Ishikawa (cell line): ENCODE measurements at regions not wholly inside any gene's neighbourhood (a gene's known extent, or its start where the extent isn't known, plus 50 kb on each side); places are given as distances from the start of the nearest gene placed in this dataset.

Source experiments
- EP300 ChIP-seq: IDR thresholded peaks from 2 replicates; pipeline ENCODE4 v1.6.1; 2012; ENCODE audit warnings: borderline replicate concordance
- FOXM1 ChIP-seq: IDR thresholded peaks from 2 replicates; pipeline ENCODE4 v1.6.1; 2012; ENCODE audit warnings: low read depth, borderline replicate concordance
- NFIC ChIP-seq: IDR thresholded peaks from 2 replicates; pipeline ENCODE4 v1.6.1; 2012
- TAF1 ChIP-seq: IDR thresholded peaks from 2 replicates; pipeline ENCODE4 v1.6.1; 2012; ENCODE audit warnings: low read depth, mild to moderate bottlenecking
- TCF12 ChIP-seq: IDR thresholded peaks from 2 replicates; pipeline ENCODE4 v1.6.1; 2012; ENCODE audit warnings: low read depth
- TF ChIP-seq, protein P1 (sequence below): IDR thresholded peaks from 2 replicates; pipeline ENCODE4 v1.6.1; 2012; ENCODE audit warnings: low read depth, mild to moderate bottlenecking
- TF ChIP-seq, protein P2 (sequence below): IDR thresholded peaks from 2 replicates; pipeline ENCODE4 v1.6.1; 2012

DNA sequence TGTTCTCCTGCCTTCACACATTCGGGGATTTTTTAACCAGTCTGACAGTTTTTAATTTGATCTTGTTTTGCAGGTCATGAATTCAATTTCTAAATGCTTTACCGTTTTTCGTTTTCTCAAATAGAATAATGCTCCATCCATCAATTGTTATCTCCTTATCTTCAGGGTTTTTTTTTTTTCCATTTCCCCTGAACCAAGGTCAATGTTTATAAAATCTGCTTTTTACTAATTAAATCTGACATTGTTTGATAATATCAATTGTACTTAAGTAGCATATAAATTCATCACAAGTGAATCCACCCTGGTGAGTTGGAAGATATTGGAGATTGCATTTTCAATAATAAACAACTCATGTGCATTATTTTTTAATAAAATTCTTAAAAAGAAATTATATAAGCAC, 2004.6 kb upstream of the WWC1 start:
- no peak for TF ChIP-seq FOXM1
- TF ChIP-seq EP300, result no peak
- no peak for TF ChIP-seq TAF1
- TF ChIP-seq, protein P1, sequence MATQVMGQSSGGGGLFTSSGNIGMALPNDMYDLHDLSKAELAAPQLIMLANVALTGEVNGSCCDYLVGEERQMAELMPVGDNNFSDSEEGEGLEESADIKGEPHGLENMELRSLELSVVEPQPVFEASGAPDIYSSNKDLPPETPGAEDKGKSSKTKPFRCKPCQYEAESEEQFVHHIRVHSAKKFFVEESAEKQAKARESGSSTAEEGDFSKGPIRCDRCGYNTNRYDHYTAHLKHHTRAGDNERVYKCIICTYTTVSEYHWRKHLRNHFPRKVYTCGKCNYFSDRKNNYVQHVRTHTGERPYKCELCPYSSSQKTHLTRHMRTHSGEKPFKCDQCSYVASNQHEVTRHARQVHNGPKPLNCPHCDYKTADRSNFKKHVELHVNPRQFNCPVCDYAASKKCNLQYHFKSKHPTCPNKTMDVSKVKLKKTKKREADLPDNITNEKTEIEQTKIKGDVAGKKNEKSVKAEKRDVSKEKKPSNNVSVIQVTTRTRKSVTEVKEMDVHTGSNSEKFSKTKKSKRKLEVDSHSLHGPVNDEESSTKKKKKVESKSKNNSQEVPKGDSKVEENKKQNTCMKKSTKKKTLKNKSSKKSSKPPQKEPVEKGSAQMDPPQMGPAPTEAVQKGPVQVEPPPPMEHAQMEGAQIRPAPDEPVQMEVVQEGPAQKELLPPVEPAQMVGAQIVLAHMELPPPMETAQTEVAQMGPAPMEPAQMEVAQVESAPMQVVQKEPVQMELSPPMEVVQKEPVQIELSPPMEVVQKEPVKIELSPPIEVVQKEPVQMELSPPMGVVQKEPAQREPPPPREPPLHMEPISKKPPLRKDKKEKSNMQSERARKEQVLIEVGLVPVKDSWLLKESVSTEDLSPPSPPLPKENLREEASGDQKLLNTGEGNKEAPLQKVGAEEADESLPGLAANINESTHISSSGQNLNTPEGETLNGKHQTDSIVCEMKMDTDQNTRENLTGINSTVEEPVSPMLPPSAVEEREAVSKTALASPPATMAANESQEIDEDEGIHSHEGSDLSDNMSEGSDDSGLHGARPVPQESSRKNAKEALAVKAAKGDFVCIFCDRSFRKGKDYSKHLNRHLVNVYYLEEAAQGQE, result no peak
- TF ChIP-seq TCF12, result no peak
- TF ChIP-seq, protein P2, sequence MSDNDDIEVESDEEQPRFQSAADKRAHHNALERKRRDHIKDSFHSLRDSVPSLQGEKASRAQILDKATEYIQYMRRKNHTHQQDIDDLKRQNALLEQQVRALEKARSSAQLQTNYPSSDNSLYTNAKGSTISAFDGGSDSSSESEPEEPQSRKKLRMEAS, result no peak
- TF ChIP-seq NFIC, result no peak
